ENCODE measurements at regions not wholly inside any gene's neighbourhood (a gene's known extent, or its start where the extent isn't known, plus 50 kb on each side); places are given as distances from the start of the nearest gene placed in this dataset.

DNA sequence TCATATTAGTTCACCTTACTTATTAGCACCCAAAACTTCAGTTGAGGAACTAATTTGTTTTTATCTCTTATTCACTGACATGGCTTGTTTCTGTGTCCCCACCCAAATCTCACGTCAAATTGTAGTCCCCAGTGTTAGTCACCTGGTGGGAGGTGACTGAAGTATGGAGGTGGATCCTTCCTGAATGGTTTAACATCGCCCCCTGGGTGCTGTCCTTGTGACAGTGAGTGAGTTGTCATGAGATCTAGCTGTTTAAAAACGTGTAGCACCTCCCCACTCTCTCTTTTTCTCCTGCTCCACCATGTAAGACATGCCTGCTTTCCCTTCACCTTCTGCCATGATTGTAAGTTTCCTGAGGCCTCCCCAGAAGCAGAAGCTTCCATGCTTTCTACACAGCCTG, 75.0 kb upstream of the HECTD2 start:
- DNase-seq: peak; percentile 33 to 55
- no peak for TF ChIP-seq POLR2A (IDR thresholded peaks at IDR 0.05; ENCODE audit: low read length)
- TF ChIP-seq GATA1 (IDR thresholded peaks at IDR 0.05; ENCODE audit: low read depth, low read length): no peak

DNA sequence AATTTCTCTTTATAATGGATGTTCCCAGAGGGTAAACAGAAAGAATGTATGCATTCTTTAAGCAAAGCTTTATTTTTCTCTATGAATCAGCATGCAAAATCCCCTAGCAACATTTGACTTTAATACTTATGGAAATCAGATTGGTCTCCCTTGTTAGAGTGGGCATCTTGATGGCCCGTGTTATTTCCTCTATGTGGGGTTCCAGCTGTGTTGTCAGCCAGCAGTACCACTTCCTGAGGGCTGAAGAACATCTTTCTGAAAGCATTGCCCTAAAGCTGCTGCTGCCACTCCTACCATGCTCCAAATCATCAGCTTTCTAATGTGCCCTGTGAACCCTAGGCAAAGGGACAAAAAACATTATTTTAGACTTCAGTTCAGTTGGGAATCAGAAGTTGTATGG, 70.4 kb upstream of the HECTD2 start:
- no peak for DNase-seq
- TF ChIP-seq POLR2A (IDR thresholded peaks at IDR 0.05; ENCODE audit: low read length) (no peak), GATA1 (IDR thresholded peaks at IDR 0.05; ENCODE audit: low read depth, low read length) (no peak)

DNA sequence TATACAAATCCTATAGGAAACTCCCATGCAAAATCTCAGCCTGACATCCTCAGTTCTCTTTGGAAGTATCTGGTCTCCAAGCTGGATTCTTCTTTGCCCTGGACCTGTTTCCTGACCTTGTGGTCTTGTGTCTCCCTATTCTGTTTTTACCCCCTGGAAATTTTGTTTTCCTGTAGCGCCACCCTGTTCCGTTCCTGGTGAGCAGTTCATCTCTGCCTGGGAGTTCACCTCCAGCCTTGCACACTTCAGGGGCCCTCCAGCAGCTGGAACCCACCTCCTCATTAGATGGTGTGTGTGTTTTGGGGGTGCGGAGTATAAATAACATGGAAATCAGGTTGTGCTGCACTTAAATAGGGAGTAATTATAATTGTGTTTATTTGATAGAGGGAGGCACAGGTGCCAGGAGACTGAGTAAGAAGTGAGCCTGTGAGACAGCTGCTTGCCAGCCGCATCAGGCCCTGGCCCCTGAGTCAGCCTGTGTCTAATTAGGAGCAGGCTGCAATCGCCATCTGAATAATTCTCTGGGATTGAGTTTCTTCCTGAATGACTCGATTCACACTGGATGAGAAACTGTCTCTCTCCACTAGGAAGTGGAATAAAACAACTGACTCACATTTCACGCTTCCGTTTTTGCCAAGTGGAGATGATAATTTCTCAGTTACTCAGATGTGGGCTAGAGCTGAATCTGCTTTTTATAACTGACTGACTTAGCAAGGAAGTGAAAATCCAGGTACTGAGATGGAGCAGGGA, 69.4 kb upstream of the HECTD2 start:
- TF ChIP-seq POLR2A (IDR thresholded peaks at IDR 0.05; ENCODE audit: low read length): no peak

DNA sequence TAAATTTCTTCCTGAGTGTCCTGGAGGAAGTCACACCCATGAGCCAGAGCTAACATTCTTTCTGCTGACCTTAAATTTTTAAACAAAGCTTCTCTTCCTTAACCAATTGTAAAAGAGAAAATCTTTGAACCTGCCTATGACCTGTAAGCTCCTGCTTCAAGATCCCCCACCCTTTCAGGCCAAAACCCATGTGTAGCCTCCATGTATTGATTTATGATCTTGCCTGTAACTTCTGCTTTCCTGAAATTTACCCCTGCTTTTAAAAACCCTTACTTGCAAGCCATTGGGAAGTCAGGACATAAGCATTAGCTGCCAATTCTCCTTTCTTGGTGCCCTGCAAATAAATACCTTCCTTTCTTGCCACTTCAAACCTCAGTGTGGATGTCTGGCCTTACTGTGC, 68.5 kb upstream of the HECTD2 start:
- TF ChIP-seq GATA1 (IDR thresholded peaks at IDR 0.05; ENCODE audit: low read depth, low read length) (no peak), POLR2A (IDR thresholded peaks at IDR 0.05; ENCODE audit: low read length) (no peak)
- DNase-seq: no peak

More for the DNA sequence above, 69.4 kb upstream of the HECTD2 start:
- no peak for DNase-seq

DNA sequence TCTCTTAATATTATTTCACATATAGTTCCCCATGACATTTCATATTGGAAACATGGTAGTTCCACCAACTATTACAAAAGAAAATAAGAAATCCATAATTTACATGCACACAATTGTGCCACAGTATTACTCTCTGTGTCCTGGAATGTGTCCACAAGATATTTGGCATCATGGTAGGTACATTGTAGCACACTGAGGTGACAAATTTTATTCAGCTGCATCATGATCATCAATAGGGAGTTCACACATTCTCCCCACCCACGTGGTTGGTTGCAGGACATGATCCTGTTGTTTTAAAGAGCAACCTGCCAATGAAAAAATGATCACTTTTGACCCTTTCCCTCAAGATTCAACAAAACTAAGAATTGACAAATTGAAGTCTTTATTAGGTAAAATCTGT, 67.1 kb upstream of the HECTD2 start:
- no peak for TF ChIP-seq POLR2A (IDR thresholded peaks at IDR 0.05; ENCODE audit: low read length)
- TF ChIP-seq GATA1 (IDR thresholded peaks at IDR 0.05; ENCODE audit: low read depth, low read length): no peak
- DNase-seq: no peak

DNA sequence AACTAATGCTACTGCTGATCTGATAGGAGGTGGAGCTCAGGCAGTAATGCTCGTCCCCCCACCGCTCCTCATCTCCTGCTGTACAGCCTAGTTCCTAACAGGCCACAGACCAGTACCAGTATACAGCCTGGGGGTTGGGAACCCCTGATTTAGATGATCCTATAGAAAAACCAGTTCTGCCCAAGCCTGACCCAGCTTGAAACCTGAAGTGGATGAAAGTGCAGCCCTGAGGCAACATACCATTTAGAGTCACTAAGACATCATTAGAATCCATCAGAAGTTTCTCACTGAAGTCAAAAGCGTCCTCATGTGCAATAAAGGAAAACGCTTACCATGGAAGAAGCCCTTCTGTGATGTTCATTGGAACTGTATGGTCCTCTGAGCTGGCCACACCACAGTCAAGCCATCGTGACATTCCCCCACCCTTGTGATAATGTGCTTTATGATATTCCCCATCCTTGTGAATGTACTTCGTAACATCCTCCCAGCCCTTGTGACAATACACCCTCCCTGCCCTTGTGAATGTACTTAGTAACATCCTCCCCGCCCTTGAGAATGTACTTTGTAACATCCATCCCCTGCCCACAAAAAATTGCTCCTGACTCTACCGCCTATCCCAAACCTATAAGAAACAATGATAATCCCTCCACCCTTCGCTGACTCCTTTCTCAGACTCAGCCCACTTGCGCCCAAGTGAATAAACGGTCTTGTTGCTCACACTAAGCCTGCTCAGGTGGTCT, 65.9 kb upstream of the HECTD2 start:
- TF ChIP-seq GATA1 (IDR thresholded peaks at IDR 0.05; ENCODE audit: low read depth, low read length) (no peak), POLR2A (IDR thresholded peaks at IDR 0.05; ENCODE audit: low read length) (no peak)
- no peak for DNase-seq

DNA sequence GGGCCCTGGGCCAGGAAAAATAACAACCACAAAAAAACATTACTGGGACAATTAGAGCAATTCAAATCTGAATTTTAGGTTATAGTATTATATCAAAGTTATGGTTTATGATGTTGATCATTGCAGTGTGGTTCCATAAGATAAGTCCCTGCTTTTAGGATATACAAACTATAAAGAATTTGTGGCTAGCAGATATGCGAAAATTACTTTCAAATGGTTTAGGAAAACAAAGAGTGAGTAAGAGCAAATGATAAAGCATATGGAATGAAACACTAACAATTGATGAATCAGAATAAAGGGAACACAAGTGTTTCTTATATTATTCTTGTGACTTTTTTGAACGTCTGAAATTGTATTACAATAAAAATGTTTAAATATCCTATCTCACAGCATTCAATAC, 64.4 kb upstream of the HECTD2 start:
- TF ChIP-seq POLR2A (IDR thresholded peaks at IDR 0.05; ENCODE audit: low read length) (no peak), GATA1 (IDR thresholded peaks at IDR 0.05; ENCODE audit: low read depth, low read length) (no peak)
- no peak for DNase-seq

DNA sequence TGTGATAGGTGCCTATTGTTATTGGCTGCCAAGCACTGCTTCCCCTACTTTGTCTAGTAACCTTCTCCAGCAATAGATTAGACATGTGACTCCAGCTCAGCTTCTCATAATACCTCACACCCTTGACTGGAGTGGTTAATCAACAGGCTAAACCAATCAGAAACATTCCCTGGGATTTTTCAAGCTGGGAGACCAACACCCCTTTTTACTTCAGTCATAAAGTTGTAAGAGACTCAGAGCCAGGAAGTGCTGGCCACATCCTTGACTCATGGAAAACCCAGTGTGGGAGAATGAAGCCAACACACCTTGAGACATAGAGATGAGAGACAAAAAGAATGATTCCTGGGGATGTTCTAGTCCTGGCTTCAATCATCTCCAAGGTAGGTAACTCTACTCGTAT, 62.6 kb upstream of the HECTD2 start:
- no peak for TF ChIP-seq POLR2A (IDR thresholded peaks at IDR 0.05; ENCODE audit: low read length)
- no peak for TF ChIP-seq GATA1 (IDR thresholded peaks at IDR 0.05; ENCODE audit: low read depth, low read length)
- DNase-seq: no peak

DNA sequence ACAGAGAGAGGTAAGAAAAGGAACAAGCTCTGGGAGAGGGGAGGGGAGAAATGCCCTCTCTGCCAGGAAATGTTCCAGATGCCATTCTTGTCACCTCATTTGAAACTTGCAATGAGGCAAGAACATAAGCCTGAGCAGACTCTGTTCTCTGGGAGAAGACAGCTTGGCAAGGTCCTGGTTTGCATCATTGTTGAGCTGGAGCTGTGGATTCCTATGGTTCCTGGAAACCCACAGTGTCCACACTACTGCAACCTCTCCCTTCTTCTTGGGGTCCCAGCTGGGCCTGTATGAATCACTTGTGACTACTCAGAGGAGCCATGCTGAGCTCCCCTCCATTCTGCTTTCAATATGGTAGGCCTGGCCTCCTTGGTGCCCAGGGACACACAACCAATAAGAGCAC, 60.8 kb upstream of the HECTD2 start:
- DNase-seq: no peak
- TF ChIP-seq POLR2A (IDR thresholded peaks at IDR 0.05; ENCODE audit: low read length): no peak

DNA sequence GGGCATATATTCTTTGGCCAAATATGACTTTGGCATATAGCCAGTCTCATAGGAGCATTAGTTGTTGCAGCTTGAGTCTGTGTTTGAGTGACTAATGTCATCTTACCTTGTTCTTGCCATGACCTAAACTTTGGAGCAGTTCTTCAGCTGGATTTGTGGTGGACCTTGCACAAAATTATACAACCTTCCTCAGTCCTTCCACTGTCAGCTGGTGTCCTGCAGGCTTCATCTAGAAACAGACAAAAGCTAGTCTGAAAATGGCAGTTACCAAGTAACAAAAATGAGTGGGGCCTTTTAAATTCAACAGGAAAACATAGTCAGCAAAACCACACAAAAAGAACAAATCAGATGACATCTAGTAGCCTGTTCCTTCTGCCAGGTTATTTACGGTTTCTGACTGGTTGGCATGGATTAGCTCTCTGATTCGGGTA, 59.5 kb upstream of the HECTD2 start:
- TF ChIP-seq POLR2A (IDR thresholded peaks at IDR 0.05; ENCODE audit: low read length) (no peak), GATA1 (IDR thresholded peaks at IDR 0.05; ENCODE audit: low read depth, low read length) (no peak)

DNA sequence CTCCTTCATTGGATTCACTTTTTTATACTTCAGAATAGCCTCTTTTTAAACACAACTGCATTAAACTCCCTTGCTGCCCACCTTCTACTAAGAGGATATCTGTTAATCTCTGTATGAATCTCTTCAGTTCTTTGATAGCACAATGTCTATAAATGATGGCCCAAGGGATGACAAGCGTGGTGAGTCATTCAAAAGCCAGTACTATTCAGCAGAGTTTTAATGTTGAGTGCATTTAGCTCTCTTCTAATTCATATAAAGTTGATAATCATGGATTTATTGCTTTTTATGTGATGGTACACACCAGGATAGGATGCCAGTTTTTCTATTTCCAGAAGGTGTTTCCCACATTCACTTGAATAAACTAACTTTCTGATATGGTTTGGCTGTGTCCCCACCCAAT, 57.4 kb upstream of the HECTD2 start:
- TF ChIP-seq POLR2A (IDR thresholded peaks at IDR 0.05; ENCODE audit: low read length) (no peak), GATA1 (IDR thresholded peaks at IDR 0.05; ENCODE audit: low read depth, low read length) (no peak)
- DNase-seq: no peak

More for the DNA sequence above, 59.5 kb upstream of the HECTD2 start:
- DNase-seq: no peak

DNA sequence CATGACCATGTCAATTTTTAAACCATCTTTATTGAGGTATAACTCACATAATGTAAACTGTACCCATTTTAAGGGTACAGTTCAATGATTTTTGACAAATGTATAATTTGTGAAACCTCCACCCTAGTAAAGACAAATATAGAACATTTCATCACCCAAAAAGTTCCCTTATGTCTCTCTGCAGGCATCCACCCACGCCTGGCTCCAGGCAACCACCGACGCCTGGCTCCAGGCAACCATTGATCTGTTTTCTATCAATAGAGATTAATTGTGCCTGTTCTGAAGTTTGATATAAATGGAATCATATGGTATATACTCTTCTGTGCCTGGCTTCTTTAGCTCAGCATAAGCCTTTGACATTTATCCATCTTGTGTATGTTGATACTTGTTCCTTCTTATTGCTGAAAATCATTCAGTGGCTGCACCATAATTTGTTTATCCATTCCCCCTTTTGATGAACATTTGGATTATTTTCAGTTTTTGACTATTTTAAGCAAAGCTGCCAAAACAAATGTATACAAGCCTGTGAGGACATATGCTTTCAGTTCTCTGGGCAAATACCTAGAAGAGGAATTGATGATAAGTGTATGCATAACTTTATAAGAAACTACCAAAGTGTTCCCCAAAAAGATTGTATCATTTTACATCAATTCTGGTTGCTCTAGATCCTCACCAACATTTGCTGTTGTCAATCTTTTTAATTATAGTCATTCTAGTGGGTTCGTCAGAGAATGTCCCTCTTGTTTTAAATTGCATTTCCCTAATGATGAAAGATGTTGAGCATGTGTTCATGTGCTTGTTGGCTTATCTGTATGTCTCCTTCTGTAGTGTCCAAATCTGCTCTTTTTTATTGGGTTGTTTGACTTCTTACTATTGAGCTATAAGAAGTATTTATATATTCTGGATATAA, 55.7 kb upstream of the HECTD2 start:
- DNase-seq: no peak

DNA sequence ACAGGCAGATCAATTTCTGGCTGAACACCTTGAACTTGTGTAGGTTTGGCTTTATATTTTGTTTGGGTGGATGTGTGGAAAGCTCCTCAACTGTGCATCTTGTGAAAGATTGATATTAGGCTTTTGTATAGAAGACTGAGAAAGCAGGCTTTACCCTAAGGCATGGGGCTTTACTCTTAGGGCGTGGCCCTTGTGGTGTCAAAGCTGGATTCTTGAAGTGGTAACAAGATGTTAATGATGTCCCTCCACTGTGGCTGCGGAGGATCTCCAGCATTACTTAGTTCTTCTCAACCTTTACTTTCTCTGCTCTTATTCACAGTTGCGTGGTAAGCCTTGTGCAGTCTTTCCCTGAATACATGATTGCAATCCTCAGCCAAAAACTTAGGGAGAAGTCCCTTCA, 54.1 kb upstream of the HECTD2 start:
- no peak for DNase-seq
- no peak for TF ChIP-seq GATA1 (IDR thresholded peaks at IDR 0.05; ENCODE audit: low read depth, low read length)
- TF ChIP-seq POLR2A (IDR thresholded peaks at IDR 0.05; ENCODE audit: low read length): no peak

More for the DNA sequence above, 55.7 kb upstream of the HECTD2 start:
- TF ChIP-seq POLR2A (IDR thresholded peaks at IDR 0.05; ENCODE audit: low read length) (no peak), GATA1 (IDR thresholded peaks at IDR 0.05; ENCODE audit: low read depth, low read length) (no peak)

DNA sequence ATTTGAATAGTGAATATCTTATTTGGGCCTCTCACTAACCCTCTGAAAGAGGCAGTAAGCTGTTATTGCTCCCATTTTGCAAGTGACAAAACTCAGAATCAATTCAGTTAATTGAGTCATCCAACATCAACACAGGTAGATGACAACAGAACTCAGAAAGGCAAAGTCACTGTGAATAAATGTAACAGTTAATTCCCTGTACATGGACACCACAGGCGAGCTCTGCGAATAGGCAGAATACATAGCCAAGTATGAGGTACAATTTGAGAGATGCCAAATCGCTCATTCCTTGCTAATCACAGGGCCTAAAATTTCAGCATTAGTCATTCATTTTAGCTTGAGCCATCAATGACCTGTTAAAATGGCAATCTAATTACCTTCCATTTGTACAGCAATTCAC, 52.6 kb upstream of the HECTD2 start:
- TF ChIP-seq POLR2A (IDR thresholded peaks at IDR 0.05; ENCODE audit: low read length) (no peak), GATA1 (IDR thresholded peaks at IDR 0.05; ENCODE audit: low read depth, low read length) (no peak)
- DNase-seq: no peak

Measured in erythroblast (primary cell).